GM23338 (cell line): ENCODE measurements at regions not wholly inside any gene's neighbourhood (a gene's known extent, or its start where the extent isn't known, plus 50 kb on each side); places are given as distances from the start of the nearest gene placed in this dataset.

Experiments used
- CTCF ChIP-seq, 2 experiments: fragments of 200-600 bp in 1 of 2; sonication (generic) in 1 of 2; conservative IDR thresholded peaks; 2 replicates each; pipeline versions ENCODE4 v1.5.1 to v1.6.1; 2016 to 2017; ENCODE audit warnings: antibody characterized with exemption in 2 of 2, low read depth in 2 of 2, mild to moderate bottlenecking in 2 of 2, moderate library complexity in 1 of 2
- EZH2phosphoT487 ChIP-seq: fragments of 200-600 bp; sonication (generic); IDR thresholded peaks from one replicate; pipeline ENCODE4 v1.8.1; 2018; ENCODE audit warnings: antibody characterized with exemption; ENCODE audit not compliant: unreplicated experiment
- REST ChIP-seq: IDR thresholded peaks from one replicate; pipeline ENCODE4 v1.6.1; 2018; ENCODE audit warnings: antibody characterized with exemption; ENCODE audit not compliant: unreplicated experiment

- no peak for TF ChIP-seq CTCF (conservative IDR thresholded peaks at IDR 0.05; ENCODE audit: low read depth in 2 of 2)
- no peak for TF ChIP-seq REST
- TF ChIP-seq EZH2phosphoT487, result no peak
Measured at GRCh38 chr6:116986819-116987218, 109.8 kb downstream of the RFX6 start.
